H9 (cell line): ENCODE measurements at regions not wholly inside any gene's neighbourhood (a gene's known extent, or its start where the extent isn't known, plus 50 kb on each side); places are given as distances from the start of the nearest gene placed in this dataset.

ENCODE experiments used
- DNase-seq: peaks from one replicate; pipeline ENCODE4 v3.0.0-alpha.2; 2017
- H2AFZ ChIP-seq: one replicate; pipeline ENCODE4 v1.6.1; 2013; ENCODE audit warnings: mild to moderate bottlenecking, low read length, control low read depth, moderate library complexity
- H2AK5ac ChIP-seq: 2 replicates; pipeline ENCODE4 v1.6.1; 2013; ENCODE audit warnings: low read length, control low read depth, mixed read lengths; ENCODE audit not compliant: insufficient read length
- H2BK120ac ChIP-seq: one replicate; pipeline ENCODE4 v1.6.1; 2013; ENCODE audit warnings: low read depth, mild to moderate bottlenecking, low read length, control low read depth, inconsistent platforms; ENCODE audit not compliant: poor library complexity, severe bottlenecking
- H2BK12ac ChIP-seq: 2 replicates; pipeline ENCODE4 v1.6.1; 2013; ENCODE audit warnings: low read length, control low read depth, mixed read lengths, low read depth; ENCODE audit not compliant: insufficient read length
- H2BK15ac ChIP-seq: 2 replicates; pipeline ENCODE4 v1.6.1; 2013; ENCODE audit warnings: low read depth, low read length, control low read depth
- H2BK20ac ChIP-seq: one replicate; pipeline ENCODE4 v1.6.1; 2013; ENCODE audit warnings: low read depth, mild to moderate bottlenecking, low read length, control low read depth, inconsistent platforms; ENCODE audit not compliant: poor library complexity, severe bottlenecking
- H2BK5ac ChIP-seq: 2 replicates; pipeline ENCODE4 v1.6.1; 2013; ENCODE audit warnings: low read length, control low read depth, mixed read lengths; ENCODE audit not compliant: insufficient read length
- H3K14ac ChIP-seq: 2 replicates; pipeline ENCODE4 v1.6.1; 2013; ENCODE audit warnings: low read length, control low read depth; ENCODE audit not compliant: insufficient read depth
- H3K18ac ChIP-seq: 2 replicates; pipeline ENCODE4 v1.6.1; 2013; ENCODE audit warnings: low read depth, mild to moderate bottlenecking, mixed read lengths, low read length, control low read depth; ENCODE audit not compliant: insufficient read length
- H3K23ac ChIP-seq: 2 replicates; pipeline ENCODE4 v1.6.1; 2013; ENCODE audit warnings: low read length, control low read depth, mixed read lengths, low read depth; ENCODE audit not compliant: insufficient read length
- H3K23me2 ChIP-seq: 2 replicates; pipeline ENCODE4 v1.6.1; 2013; ENCODE audit warnings: low read depth, mild to moderate bottlenecking, mixed read lengths, low read length, control low read depth; ENCODE audit not compliant: insufficient read length, poor library complexity, severe bottlenecking
- H3K27ac ChIP-seq: 2 replicates; pipeline ENCODE4 v1.5.1; 2013; ENCODE audit warnings: low read length, control low read depth, mixed read lengths, low read depth; ENCODE audit not compliant: insufficient read length
- H3K27me3 ChIP-seq: 2 replicates; pipeline ENCODE4 v1.6.1; 2013; ENCODE audit warnings: low read length, control low read depth, inconsistent platforms; ENCODE audit not compliant: insufficient read depth
- H3K4ac ChIP-seq: 2 replicates; pipeline ENCODE4 v1.6.1; 2013; ENCODE audit warnings: low read depth, mild to moderate bottlenecking, control low read depth, inconsistent platforms, low read length, moderate library complexity
- H3K4me1 ChIP-seq: 2 replicates; pipeline ENCODE4 v1.6.1; 2013; ENCODE audit warnings: low read length, control low read depth, inconsistent platforms; ENCODE audit not compliant: insufficient read depth
- H3K4me2 ChIP-seq: 2 replicates; pipeline ENCODE4 v1.6.1; 2013; ENCODE audit warnings: low read length, control low read depth, mixed read lengths; ENCODE audit not compliant: insufficient read length, insufficient read depth
- H3K56ac ChIP-seq: 2 replicates; pipeline ENCODE4 v1.6.1; 2013; ENCODE audit warnings: low read depth, mild to moderate bottlenecking, mixed read lengths, low read length, control low read depth; ENCODE audit not compliant: insufficient read length
- H3K79me1 ChIP-seq: 2 replicates; pipeline ENCODE4 v1.6.1; 2013; ENCODE audit warnings: low read depth, mild to moderate bottlenecking, moderate library complexity, low read length, control low read depth, inconsistent platforms; ENCODE audit not compliant: insufficient read depth, poor library complexity, severe bottlenecking
- H3K79me2 ChIP-seq: 2 replicates; pipeline ENCODE4 v1.6.1; 2013; ENCODE audit warnings: low read length, control low read depth, inconsistent platforms; ENCODE audit not compliant: insufficient read depth
- H3K9ac ChIP-seq: 2 replicates; pipeline ENCODE4 v1.6.1; 2013; ENCODE audit warnings: low read length, control low read depth, mixed read lengths; ENCODE audit not compliant: insufficient read length; ENCODE audit errors: extremely low read depth
- H3K9me3 ChIP-seq: one replicate; pipeline ENCODE4 v1.6.1; 2013; ENCODE audit warnings: low read depth, low read length, inconsistent platforms; ENCODE audit not compliant: control insufficient read depth
- H3T11ph ChIP-seq: one replicate; pipeline ENCODE4 v1.6.1; 2013; ENCODE audit warnings: mild to moderate bottlenecking, low read length, control low read depth, inconsistent platforms
- H4K20me1 ChIP-seq: one replicate; pipeline ENCODE4 v1.6.1; 2013; ENCODE audit not compliant: control insufficient read depth, insufficient read length, insufficient read depth
- H4K5ac ChIP-seq: 2 replicates; pipeline ENCODE4 v1.6.1; 2013; ENCODE audit warnings: low read depth, mild to moderate bottlenecking, mixed read lengths, low read length, control low read depth; ENCODE audit not compliant: insufficient read length
- H4K8ac ChIP-seq: replicated peaks from 2 replicates; pipeline ENCODE4 v1.6.1; 2013; ENCODE audit warnings: low read length, control low read depth, mixed read lengths, low read depth; ENCODE audit not compliant: insufficient read length
- H4K91ac ChIP-seq: 2 replicates; pipeline ENCODE4 v1.6.1; 2013; ENCODE audit warnings: low read depth, mild to moderate bottlenecking, moderate library complexity, mixed read lengths, low read length, control low read depth; ENCODE audit not compliant: insufficient read length
- H3K27ac Mint-ChIP-seq, 3 experiments: 2 replicates in 2 of 3; 3 replicates in 1 of 3; pipeline ENCODE4 v1.8.0; 2020 to 2021; ENCODE audit warnings: mixed read lengths in 3 of 3, mild to moderate bottlenecking in 1 of 3, moderate library complexity in 1 of 3
- H3K27me3 Mint-ChIP-seq: 2 replicates; pipeline ENCODE4 v1.8.0; 2021; ENCODE audit warnings: low read depth, mild to moderate bottlenecking, moderate library complexity, mixed read lengths
- H3K36me3 Mint-ChIP-seq, 3 experiments: 2 replicates in 2 of 3; 3 replicates in 1 of 3; pipeline ENCODE4 v1.8.0; 2020 to 2021; ENCODE audit warnings: low read depth in 3 of 3, mixed read lengths in 3 of 3; ENCODE audit not compliant: insufficient read depth in 1 of 3
- H3K4me1 Mint-ChIP-seq, 2 experiments: 2 replicates each; pipeline ENCODE4 v1.8.0; 2020; ENCODE audit warnings: mixed read lengths in 2 of 2
- H3K4me3 Mint-ChIP-seq, 2 experiments: 2 replicates in 1 of 2; 3 replicates in 1 of 2; pipeline ENCODE4 v1.8.0; 2020 to 2021; ENCODE audit warnings: mild to moderate bottlenecking in 2 of 2, mixed read lengths in 2 of 2, moderate library complexity in 1 of 2
- H3K9me3 Mint-ChIP-seq, 2 experiments: 2 replicates in 1 of 2; 3 replicates in 1 of 2; pipeline ENCODE4 v1.8.0; 2020; ENCODE audit warnings: mild to moderate bottlenecking in 2 of 2, mixed read lengths in 2 of 2, moderate library complexity in 1 of 2
- WGBS: extraction: QIAGEN DNeasy Blood & Tissue Kit; methylation state at CpG from one replicate; pipeline ENCODE4 v1.1.7; 2013; ENCODE audit warnings: missing lambda C conversion rate, low lambda C conversion rate, mixed read lengths; ENCODE audit not compliant: insufficient read length; ENCODE audit errors: extremely low coverage; 5-methylcytosine and 5-hydroxymethylcytosine counted together
- TF ChIP-seq, protein P1 (sequence below): fragments of 200-600 bp; sonication (generic); conservative IDR thresholded peaks from 3 replicates; pipeline ENCODE4 v1.8.0; 2021; ENCODE audit warnings: antibody characterized with exemption, mild to moderate bottlenecking

DNA sequence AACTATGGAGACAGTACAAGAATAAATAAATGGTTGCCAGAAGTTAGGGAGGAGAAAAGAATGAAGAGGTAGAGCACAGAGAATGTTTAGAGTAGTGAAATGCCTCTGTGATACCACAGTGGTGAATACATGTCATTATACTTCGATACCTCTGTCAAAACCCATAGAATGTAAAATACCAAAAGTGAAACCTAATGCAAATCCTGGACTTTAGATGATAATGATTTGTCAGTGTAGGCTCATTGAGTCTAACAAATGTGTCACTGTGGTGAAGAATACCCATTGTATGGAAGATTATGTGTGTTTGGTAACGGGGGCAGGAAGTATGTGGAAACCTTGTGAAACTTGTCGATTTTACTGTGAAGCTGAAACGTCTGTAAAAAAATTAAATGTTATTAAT is 1106.5 kb upstream of the TMPRSS15 start:
- H2BK12ac ChIP-seq, result no peak overlapping the region
- no peak overlapping the region for H3K4me2 ChIP-seq
- H3T11ph ChIP-seq, result no peak overlapping the region
- Mint-ChIP-seq H3K36me3 (peaks cover 0 to 49% (median 12%) of the 10 kb centered on the region in 3 experiments; a peak in 5 of 7 replicates), H3K9me3 (peaks cover 28 to 29% of the 10 kb centered on the region in 2 experiments), H3K4me1 (peaks cover 2 to 18% of the 10 kb centered on the region in 2 experiments; a peak in 3 of 4 replicates), H3K27me3 (no peaks in the 10 kb centered on the region), H3K27ac (no peak overlapping the region), H3K4me3 (no peak overlapping the region)
- H4K20me1 ChIP-seq, result no peaks in the 10 kb centered on the region
- H2AK5ac ChIP-seq, result no peak overlapping the region
- H2BK15ac ChIP-seq, result no peak overlapping the region
- H3K79me1 ChIP-seq, result no peaks in the 10 kb centered on the region
- H2BK120ac ChIP-seq, result no peak overlapping the region
- H3K27me3 ChIP-seq, result no peaks in the 10 kb centered on the region; the same call in 1 of the 2 replicates
- TF ChIP-seq, protein P1, sequence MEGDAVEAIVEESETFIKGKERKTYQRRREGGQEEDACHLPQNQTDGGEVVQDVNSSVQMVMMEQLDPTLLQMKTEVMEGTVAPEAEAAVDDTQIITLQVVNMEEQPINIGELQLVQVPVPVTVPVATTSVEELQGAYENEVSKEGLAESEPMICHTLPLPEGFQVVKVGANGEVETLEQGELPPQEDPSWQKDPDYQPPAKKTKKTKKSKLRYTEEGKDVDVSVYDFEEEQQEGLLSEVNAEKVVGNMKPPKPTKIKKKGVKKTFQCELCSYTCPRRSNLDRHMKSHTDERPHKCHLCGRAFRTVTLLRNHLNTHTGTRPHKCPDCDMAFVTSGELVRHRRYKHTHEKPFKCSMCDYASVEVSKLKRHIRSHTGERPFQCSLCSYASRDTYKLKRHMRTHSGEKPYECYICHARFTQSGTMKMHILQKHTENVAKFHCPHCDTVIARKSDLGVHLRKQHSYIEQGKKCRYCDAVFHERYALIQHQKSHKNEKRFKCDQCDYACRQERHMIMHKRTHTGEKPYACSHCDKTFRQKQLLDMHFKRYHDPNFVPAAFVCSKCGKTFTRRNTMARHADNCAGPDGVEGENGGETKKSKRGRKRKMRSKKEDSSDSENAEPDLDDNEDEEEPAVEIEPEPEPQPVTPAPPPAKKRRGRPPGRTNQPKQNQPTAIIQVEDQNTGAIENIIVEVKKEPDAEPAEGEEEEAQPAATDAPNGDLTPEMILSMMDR, result no peak
- no peak overlapping the region for H2AFZ ChIP-seq
- no peaks in the 10 kb centered on the region for H3K23me2 ChIP-seq
- no peak overlapping the region for H3K14ac ChIP-seq
- no peak overlapping the region for H3K4ac ChIP-seq
- H3K4me1 ChIP-seq, result no peaks in the 10 kb centered on the region
- H3K56ac ChIP-seq, result no peak overlapping the region
- no peak overlapping the region for H4K91ac ChIP-seq
- no peak overlapping the region for H3K23ac ChIP-seq
- H4K5ac ChIP-seq, result no peak overlapping the region
- no peak overlapping the region for H4K8ac ChIP-seq
- H3K9me3 ChIP-seq, result no peaks in the 10 kb centered on the region
- no peak overlapping the region for H3K9ac ChIP-seq
- H3K79me2 ChIP-seq, result no peaks in the 10 kb centered on the region
- no CpG with 5 or more reads among the region's 4 CpGs for WGBS
- H3K27ac ChIP-seq, result no peak overlapping the region
- no peak overlapping the region for H2BK5ac ChIP-seq
- H2BK20ac ChIP-seq, result no peak overlapping the region
- DNase-seq, result no peak
- H3K18ac ChIP-seq, result no peak overlapping the region
